A673 (cell line): ENCODE measurements at regions not wholly inside any gene's neighbourhood (a gene's known extent, or its start where the extent isn't known, plus 50 kb on each side); places are given as distances from the start of the nearest gene placed in this dataset.

Experiments used
- BruUV-seq: library from RNA; stranded (reverse); fragments of 400-500 nt; replicated peaks from 2 replicates; lab custom pipeline; 2021; lab: Mats Ljungman, UMichigan
- CTCF ChIA-PET: fragments of 300-600 bp; sonication (Branson Sonifier 250); formaldehyde crosslinking; loops from one replicate; lab custom pipeline; 2022; ENCODE audit warnings: antibody characterized with exemption; lab: Charles Lee
- POLR2A ChIA-PET: fragments of 300-600 bp; sonication (Branson Sonifier 250); formaldehyde crosslinking; loops from one replicate; lab custom pipeline; 2022; ENCODE audit warnings: antibody characterized with exemption; ENCODE audit not compliant: low non-redundant PET; lab: Charles Lee
- DNase-seq: peaks from one replicate; pipeline ENCODE4 v3.0.0-alpha.2; 2015; ENCODE audit warnings: low spot score
- H3K27ac ChIP-seq: fragments of 200-600 bp; sonication (generic); 2 replicates; pipeline ENCODE4 v1.5.1; 2016; ENCODE audit warnings: mixed run types, low read depth, mild to moderate bottlenecking, mixed read lengths, antibody characterized with exemption, low read length; ENCODE audit not compliant: poor library complexity, severe bottlenecking
- H3K27me3 ChIP-seq: fragments of 200-600 bp; sonication (generic); replicated peaks from 2 replicates; pipeline ENCODE4 v1.6.1; 2017; ENCODE audit warnings: mixed run types, low read depth, mild to moderate bottlenecking, mixed read lengths, antibody characterized with exemption, low read length; ENCODE audit not compliant: insufficient read depth, poor library complexity
- H3K36me3 ChIP-seq: fragments of 200-600 bp; sonication (generic); 2 replicates; pipeline ENCODE4 v1.6.1; 2016; ENCODE audit warnings: mixed run types, mild to moderate bottlenecking, mixed read lengths, antibody characterized with exemption, low read length; ENCODE audit not compliant: insufficient read depth, poor library complexity, severe bottlenecking
- H3K4me1 ChIP-seq: fragments of 200-600 bp; sonication (generic); 2 replicates; pipeline ENCODE4 v1.6.1; 2017; ENCODE audit warnings: mixed run types, mild to moderate bottlenecking, mixed read lengths, antibody characterized with exemption, low read length; ENCODE audit not compliant: insufficient read depth, poor library complexity, severe bottlenecking
- H3K4me3 ChIP-seq: fragments of 200-600 bp; sonication (generic); 2 replicates; pipeline ENCODE4 v1.5.1; 2016; ENCODE audit warnings: low read depth, mixed run types, mild to moderate bottlenecking, mixed read lengths, low read length; ENCODE audit not compliant: poor library complexity, severe bottlenecking
- H3K9me3 ChIP-seq: fragments of 200-600 bp; sonication (generic); 2 replicates; pipeline ENCODE4 v1.6.1; 2016; ENCODE audit warnings: mixed run types, low read depth, mild to moderate bottlenecking, mixed read lengths, antibody characterized with exemption, low read length; ENCODE audit not compliant: poor library complexity, severe bottlenecking
- EZH2 ChIP-seq: fragments of 200-600 bp; sonication (generic); IDR thresholded peaks from 2 replicates; pipeline ENCODE4 v1.6.1; 2017; ENCODE audit warnings: borderline replicate concordance, low read depth, mild to moderate bottlenecking, mixed read lengths, antibody characterized with exemption, low read length; ENCODE audit not compliant: poor library complexity, severe bottlenecking
- intact Hi-C: fragments of 100-400 bp; cut with micrococcal nuclease; formaldehyde crosslinking; loops from one replicate; pipeline ENCODE4 v1.10.0; 2022; ENCODE audit not compliant: unreplicated experiment
- TF ChIP-seq, protein P1 (sequence below): fragments of 300-800, 200-600 bp; sonication (generic); conservative IDR thresholded peaks from 2 replicates; pipeline ENCODE4 v1.5.1; 2017; ENCODE audit warnings: low read depth, mild to moderate bottlenecking, antibody characterized with exemption, low read length, moderate library complexity, mixed read lengths

DNA sequence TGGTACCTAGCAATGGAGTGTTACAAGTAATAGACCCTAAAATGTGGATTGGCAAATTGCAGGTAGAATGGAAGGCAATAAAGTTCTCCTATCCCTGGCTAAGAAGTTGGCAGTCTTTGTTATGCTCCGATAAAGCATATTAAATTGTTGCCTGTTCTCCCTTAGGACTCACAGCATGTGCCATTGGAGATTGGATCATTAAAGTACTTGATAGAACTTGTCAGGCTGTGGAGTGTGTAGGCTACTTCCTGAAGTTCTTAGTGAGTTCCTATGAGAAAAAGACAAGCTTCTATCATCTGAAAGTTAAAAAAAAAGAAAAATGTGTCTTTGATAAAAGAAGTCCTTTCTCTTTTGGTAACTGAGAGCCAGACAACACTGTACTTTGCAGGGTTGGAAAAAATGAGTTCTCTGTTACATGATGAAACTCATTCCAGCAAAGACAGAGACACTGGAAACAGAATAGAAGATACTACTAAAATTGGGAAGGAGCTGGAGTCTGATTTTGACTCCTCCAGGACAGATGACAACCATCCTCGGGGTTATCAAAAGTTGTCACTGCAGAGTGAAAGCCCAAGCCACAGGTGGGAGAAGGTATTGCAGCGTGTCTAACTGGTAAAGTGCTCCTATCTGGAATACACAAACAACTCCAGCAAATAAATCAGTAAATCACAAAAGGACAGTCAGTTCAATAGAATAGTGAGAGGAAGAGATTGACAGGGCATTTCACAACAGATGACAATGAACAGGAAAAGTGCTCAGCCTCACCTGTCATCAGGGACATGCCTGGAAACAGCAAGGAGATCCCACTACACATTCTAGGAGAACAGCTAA, 87.5 kb upstream of the WDR26 start:
- H3K27me3 ChIP-seq = no peaks in the 10 kb centered on the region
- intact Hi-C loops = loop anchor here (2.0 to 10.0 kb wide), 2 partner anchors 19 to 223 kb away; no protein-coding TSS in a partner anchor
- H3K36me3 ChIP-seq = no peaks in the 10 kb centered on the region
- DNase-seq = no peak
- peaks cover 14% of the 10 kb centered on the region for H3K4me1 ChIP-seq
- H3K4me3 ChIP-seq = no peak overlapping the region
- H3K27ac ChIP-seq = no peak overlapping the region
- ChIA-PET CTCF (no interaction called here), POLR2A (no interaction called here)
- no peaks in the 10 kb centered on the region for H3K9me3 ChIP-seq
- TF ChIP-seq, protein P1, sequence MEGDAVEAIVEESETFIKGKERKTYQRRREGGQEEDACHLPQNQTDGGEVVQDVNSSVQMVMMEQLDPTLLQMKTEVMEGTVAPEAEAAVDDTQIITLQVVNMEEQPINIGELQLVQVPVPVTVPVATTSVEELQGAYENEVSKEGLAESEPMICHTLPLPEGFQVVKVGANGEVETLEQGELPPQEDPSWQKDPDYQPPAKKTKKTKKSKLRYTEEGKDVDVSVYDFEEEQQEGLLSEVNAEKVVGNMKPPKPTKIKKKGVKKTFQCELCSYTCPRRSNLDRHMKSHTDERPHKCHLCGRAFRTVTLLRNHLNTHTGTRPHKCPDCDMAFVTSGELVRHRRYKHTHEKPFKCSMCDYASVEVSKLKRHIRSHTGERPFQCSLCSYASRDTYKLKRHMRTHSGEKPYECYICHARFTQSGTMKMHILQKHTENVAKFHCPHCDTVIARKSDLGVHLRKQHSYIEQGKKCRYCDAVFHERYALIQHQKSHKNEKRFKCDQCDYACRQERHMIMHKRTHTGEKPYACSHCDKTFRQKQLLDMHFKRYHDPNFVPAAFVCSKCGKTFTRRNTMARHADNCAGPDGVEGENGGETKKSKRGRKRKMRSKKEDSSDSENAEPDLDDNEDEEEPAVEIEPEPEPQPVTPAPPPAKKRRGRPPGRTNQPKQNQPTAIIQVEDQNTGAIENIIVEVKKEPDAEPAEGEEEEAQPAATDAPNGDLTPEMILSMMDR = no peak
- TF ChIP-seq EZH2 = no peak
- no TSS peak for BruUV-seq

DNA sequence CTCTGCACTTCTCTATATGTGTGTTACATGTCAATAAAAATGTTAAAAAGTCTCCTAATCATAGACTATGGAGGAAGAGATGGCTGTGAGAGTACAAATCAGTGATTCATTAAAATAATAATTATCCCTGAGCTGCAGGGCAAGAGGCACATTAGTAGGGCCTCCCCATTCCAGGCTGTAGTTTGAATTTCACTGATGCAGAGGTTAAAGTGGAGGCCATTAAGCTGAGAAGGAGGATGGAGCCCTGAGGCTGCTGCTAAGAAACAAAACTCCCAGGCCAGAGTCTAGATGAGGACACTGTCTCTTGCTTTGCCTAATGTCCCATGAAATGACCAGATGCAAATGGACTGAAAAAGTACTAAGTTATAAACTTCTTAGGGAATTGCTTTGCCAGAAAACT, 89.1 kb upstream of the WDR26 start:
- Histone ChIP-seq H3K36me3 (no peaks in the 10 kb centered on the region), H3K4me1 (peaks cover 14% of the 10 kb centered on the region), H3K27me3 (no peaks in the 10 kb centered on the region), H3K4me3 (no peak overlapping the region), H3K9me3 (no peaks in the 10 kb centered on the region), H3K27ac (no peak overlapping the region)
- no TSS peak for BruUV-seq
- DNase-seq = no peak
- intact Hi-C loops = loop anchor here (2.0 to 10.0 kb wide), 2 partner anchors 21 to 221 kb away; no protein-coding TSS in a partner anchor
- ChIA-PET POLR2A (no interaction called here), CTCF (no interaction called here)
- no peak for TF ChIP-seq EZH2
- TF ChIP-seq, protein P1 = no peak

DNA sequence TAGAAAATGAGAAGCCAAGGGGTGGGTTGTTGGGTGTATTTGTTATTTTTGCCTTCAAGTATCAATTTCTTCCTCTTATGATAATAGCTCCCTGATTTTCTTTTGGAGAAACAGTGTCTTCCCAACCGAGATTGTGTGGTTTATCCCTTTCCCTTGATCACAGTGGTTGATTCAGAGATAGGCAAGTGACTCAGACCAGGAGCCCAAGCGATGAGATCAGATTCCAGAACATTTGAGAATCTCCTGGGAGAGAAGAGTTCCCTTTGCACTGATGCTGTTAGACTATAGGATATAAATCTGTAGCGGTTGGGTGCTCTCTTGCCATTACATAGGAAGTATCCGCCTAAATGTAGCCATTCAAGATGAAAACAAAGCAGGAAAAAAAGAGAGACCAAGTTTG, 90.1 kb upstream of the WDR26 start:
- BruUV-seq = no TSS peak

More for the DNA sequence above, 90.1 kb upstream of the WDR26 start:
- no peaks in the 10 kb centered on the region for H3K27me3 ChIP-seq
- H3K4me3 ChIP-seq = no peak overlapping the region
- intact Hi-C loops = loop anchor here (10.0 kb wide), 1 partner anchor 220 kb away; no protein-coding TSS in a partner anchor
- H3K36me3 ChIP-seq = no peaks in the 10 kb centered on the region
- peaks cover 19% of the 10 kb centered on the region for H3K4me1 ChIP-seq
- no peak for DNase-seq
- CTCF ChIA-PET = no interaction called here
- TF ChIP-seq, protein P1 = no peak
- TF ChIP-seq EZH2 = no peak
- H3K27ac ChIP-seq = no peak overlapping the region
- H3K9me3 ChIP-seq = no peaks in the 10 kb centered on the region
- POLR2A ChIA-PET = no interaction called here
